ENCODE measurements at regions not wholly inside any gene's neighbourhood (a gene's known extent, or its start where the extent isn't known, plus 50 kb on each side); places are given as distances from the start of the nearest gene placed in this dataset.

DNA sequence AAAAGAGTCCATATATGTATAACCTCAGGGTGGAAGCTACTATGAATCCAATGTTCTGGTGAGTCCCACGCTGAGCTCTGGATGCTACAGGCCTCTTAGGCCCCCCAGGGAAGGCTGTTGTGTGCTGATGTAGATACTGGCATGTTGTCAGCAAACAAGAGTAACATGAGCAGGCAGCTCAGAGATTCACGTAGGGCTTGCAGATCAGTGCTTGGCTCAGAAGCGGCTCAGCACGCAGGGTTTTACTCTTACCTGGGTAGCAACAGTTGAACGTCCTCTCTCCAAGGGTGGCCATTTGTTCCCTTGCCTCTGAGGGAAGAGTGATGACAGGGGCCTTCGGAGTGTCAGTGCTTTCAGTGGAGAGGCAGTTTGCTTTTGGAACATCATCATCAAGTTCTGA lies 93.4 kb downstream of the ZFP64 start:
- H3K9me3 Mint-ChIP-seq: no peaks in the 10 kb centered on the region
- peaks cover 2 to 5% (median 2%) of the 10 kb centered on the region in 3 donors for H3K4me1 Mint-ChIP-seq
- peaks cover 6% of the 10 kb centered on the region for H3K36me3 Mint-ChIP-seq
- H3K27me3 Mint-ChIP-seq: peaks cover 4% of the 10 kb centered on the region
- H3K27ac Mint-ChIP-seq: no peak overlapping the region
- no peak overlapping the region for H3K4me3 Mint-ChIP-seq

DNA sequence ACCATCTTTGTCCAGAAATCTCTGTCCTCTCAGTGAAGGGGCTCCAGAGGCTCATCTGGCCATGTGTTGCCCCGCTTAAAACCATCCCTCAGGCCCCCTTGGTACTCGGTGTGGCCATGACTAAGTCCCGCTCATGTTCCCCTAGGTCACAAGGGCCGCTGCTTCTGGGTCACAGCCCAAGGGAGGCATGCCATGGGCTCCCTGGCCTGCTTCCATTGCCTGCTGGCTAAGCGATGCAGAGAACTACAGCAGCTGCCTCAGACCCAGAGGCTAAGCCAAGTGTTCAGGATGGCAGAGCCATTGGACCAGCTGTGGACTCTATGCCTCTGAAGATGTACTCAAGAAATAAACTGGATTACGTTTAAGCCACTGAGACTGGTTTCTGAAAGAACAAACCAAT lies 95.5 kb downstream of the ZFP64 start:
- H3K27ac Mint-ChIP-seq: no peak overlapping the region
- H3K27me3 Mint-ChIP-seq: no peaks in the 10 kb centered on the region
- H3K9me3 Mint-ChIP-seq: no peaks in the 10 kb centered on the region
- peaks cover 6% of the 10 kb centered on the region for H3K36me3 Mint-ChIP-seq
- H3K4me3 Mint-ChIP-seq: no peak overlapping the region
- no peaks in the 10 kb centered on the region for H3K4me1 Mint-ChIP-seq

DNA sequence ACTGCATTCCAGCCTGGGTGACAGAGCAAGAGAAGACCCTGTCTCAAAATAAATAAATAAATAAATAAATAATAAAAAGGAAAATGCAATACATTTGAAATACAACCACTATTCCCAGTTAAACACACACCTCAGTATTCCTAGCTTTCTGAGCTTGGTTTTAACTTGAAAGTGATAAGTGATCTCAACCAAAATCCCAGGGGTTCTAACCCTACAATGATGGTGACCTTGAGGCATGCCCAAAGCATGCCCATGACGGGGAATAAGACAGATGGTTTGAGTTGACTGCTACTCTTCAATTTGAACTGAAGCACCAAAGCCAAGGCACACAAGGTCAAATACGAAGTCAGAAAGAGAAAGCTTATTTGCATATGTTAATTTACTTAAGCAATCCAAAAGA lies 96.9 kb downstream of the ZFP64 start:
- Mint-ChIP-seq H3K27me3 (no peaks in the 10 kb centered on the region), H3K36me3 (peaks cover 17% of the 10 kb centered on the region), H3K9me3 (no peaks in the 10 kb centered on the region), H3K4me1 (no peaks in the 10 kb centered on the region), H3K27ac (no peak overlapping the region), H3K4me3 (no peak overlapping the region)

DNA sequence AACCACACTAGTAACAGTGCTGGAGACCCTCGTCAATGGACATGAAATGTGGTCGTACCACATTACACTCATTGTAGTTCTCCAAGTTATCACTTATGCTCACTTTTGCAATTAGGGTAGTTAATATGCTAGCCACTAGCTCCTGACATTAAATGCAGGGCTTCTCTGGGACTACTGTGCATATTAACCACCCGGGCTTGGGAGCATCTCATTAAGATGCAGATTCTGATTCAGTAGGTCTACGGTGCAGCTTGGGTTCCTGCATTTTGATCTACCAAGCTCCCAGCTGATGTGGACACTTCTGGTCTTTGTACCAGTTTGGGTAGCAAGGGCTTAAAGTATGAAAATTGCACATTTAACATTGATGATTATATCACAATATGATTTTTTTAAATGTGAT lies 98.0 kb downstream of the ZFP64 start:
- Mint-ChIP-seq H3K27ac (no peak overlapping the region), H3K9me3 (peaks cover 0 to 3% (median under 1%) of the 10 kb centered on the region in 3 donors), H3K4me1 (no peaks in the 10 kb centered on the region), H3K36me3 (peaks cover 24% of the 10 kb centered on the region), H3K27me3 (no peaks in the 10 kb centered on the region), H3K4me3 (no peak overlapping the region)

DNA sequence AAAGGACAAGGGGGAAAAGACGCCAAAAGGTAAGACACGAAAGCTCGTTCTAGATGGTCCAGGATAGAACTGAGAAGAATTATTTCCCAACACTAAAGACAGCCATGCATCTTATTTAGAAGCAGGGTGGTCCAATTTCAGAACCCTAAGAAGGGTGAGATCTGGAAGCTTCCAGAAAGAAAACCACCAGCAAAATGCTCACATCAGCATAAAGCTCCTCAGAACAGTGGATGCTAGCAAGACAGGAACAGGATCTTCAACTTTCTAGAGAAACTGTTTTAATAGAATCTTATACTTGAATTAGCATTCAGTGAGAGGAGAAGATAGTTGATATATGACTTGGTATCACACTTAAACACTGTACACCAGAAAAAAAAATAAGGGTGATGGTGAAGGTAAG lies 101.5 kb downstream of the ZFP64 start:
- Mint-ChIP-seq H3K9me3 (peaks cover 0 to 14% (median 10%) of the 10 kb centered on the region in 3 donors), H3K4me1 (no peaks in the 10 kb centered on the region), H3K27ac (no peak overlapping the region), H3K27me3 (no peaks in the 10 kb centered on the region), H3K4me3 (no peak overlapping the region), H3K36me3 (peaks cover 30% of the 10 kb centered on the region)

DNA sequence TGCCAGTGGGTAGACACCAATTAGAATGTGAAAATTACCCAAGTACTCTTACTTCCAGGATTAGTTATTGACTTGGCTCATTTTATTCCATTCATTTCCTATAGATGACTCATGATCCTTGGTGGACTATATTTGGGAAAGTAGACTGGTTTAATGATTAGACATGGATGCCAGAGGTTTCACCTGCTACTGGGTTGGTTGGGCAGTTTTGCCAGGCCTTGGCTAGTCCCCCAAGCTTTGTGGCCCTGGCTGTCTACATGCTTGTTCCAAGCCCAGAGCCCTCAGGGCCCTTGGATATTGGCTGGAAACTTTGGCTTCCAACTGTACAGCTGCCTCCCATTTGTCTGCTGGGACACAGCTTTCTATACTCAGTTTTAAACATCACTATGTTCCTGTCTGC lies 104.1 kb downstream of the ZFP64 start:
- no peaks in the 10 kb centered on the region for H3K27me3 Mint-ChIP-seq
- H3K36me3 Mint-ChIP-seq: peaks cover 28% of the 10 kb centered on the region

DNA sequence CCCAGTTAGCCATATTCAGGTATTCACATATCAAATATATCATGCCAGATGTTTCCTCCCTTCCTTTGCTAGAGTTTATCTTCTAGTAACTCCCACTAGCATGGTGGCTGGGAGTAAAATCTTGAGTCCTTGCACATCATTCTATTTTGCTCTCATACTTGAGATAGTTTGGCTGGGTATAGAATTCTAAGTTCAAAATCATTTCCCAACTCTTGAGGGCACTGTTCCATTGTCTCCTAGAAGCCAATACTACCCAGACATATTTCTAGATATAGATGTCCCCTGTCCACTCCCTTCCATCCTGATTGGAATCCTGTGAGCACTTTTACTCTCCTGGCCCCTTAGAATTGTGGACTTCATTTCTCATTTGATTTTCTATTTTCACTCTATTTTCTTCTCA lies 104.7 kb downstream of the ZFP64 start:
- H3K4me3 Mint-ChIP-seq: no peak overlapping the region
- peaks cover 28% of the 10 kb centered on the region for H3K36me3 Mint-ChIP-seq
- no peak overlapping the region for H3K27ac Mint-ChIP-seq
- no peaks in the 10 kb centered on the region for H3K27me3 Mint-ChIP-seq
- peaks cover 0 to 14% (median 10%) of the 10 kb centered on the region in 3 donors for H3K9me3 Mint-ChIP-seq
- no peaks in the 10 kb centered on the region for H3K4me1 Mint-ChIP-seq

More for the DNA sequence above, 104.1 kb downstream of the ZFP64 start:
- Mint-ChIP-seq H3K27ac (no peak overlapping the region), H3K4me3 (no peak overlapping the region), H3K4me1 (no peaks in the 10 kb centered on the region), H3K9me3 (peaks cover 0 to 14% (median 10%) of the 10 kb centered on the region in 3 donors)

DNA sequence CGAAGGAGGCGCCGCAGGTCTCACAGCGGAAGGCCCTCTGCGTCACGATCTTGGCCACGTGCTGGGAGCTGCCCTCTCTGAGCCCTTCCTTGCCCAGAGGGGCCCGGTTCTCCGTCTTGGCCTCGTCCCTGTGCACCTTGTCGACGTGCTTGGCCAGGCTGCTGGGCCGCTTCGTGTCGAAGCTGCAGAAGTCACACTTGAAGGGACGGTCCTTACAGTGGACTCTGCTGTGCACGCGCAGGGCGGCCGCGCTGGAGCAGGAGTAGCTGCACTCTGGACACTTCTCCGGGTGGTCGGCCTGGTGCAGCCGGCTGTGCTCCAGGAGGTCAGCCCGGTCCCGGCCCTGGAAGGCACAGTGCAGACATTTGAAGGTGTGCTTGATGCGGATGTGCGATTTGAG lies 106.9 kb downstream of the ZFP64 start:
- Mint-ChIP-seq H3K9me3 (peaks cover 0 to 14% (median 10%) of the 10 kb centered on the region in 3 donors), H3K27ac (no peak overlapping the region), H3K4me1 (no peaks in the 10 kb centered on the region), H3K36me3 (peaks cover 18% of the 10 kb centered on the region), H3K27me3 (no peaks in the 10 kb centered on the region), H3K4me3 (no peak overlapping the region)

DNA sequence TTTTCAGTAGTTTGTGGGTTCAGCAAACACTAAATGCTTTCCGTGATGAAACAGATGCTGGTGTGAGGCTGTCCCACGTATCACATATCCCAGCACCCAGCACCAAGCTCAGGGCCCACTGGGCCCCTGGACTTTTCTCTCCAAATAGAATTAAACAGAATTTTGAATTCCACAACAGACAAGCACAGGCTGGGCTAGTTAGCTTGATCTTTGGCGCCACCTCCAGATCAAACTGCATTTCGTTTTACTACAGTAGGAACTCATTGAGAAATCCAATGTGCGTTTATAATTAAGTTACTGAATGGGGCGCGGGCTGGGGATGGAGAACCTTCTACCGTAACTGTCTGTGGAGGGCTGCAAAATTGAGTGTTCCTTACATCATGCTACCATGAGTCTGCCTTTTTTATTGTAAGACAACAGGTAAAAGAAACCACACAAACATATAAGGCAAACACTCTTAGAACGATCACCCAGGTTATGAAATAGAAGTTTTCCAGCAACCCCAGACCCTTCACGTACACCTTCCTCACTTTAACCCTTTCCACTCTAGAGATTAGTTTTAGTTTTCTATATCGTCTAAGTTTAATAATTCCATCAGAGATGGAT lies 107.8 kb downstream of the ZFP64 start:
- H3K36me3 Mint-ChIP-seq: peaks cover 12% of the 10 kb centered on the region
- H3K27me3 Mint-ChIP-seq: no peaks in the 10 kb centered on the region
- H3K9me3 Mint-ChIP-seq: peaks cover 0 to 14% (median 7%) of the 10 kb centered on the region in 3 donors
- H3K4me1 Mint-ChIP-seq: no peaks in the 10 kb centered on the region
- H3K27ac Mint-ChIP-seq: no peak overlapping the region
- H3K4me3 Mint-ChIP-seq: no peak overlapping the region

DNA sequence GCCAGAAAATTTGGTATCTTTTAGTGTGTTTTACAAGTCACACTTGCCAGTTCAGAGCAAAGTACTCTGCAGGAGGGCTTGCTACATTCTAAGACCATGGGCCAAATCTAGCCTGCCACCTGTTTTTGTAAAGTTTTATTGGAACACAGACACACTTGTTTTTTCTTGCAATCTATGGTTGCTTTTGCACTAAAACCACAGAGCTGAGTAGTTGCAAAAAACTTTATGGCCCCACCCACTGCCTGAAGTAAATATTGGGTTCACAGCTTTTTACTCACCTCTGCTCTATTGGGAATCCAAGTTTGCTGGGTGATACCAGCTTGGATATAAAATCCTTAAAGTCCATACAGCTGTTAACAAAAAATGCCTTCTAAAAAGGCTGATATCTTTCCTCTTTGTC lies 109.0 kb downstream of the ZFP64 start:
- H3K4me3 Mint-ChIP-seq: no peak overlapping the region
- no peaks in the 10 kb centered on the region for H3K4me1 Mint-ChIP-seq
- H3K27me3 Mint-ChIP-seq: no peaks in the 10 kb centered on the region
- peaks cover 0 to 9% (median 7%) of the 10 kb centered on the region in 3 donors for H3K9me3 Mint-ChIP-seq
- peaks cover 10% of the 10 kb centered on the region for H3K36me3 Mint-ChIP-seq
- no peak overlapping the region for H3K27ac Mint-ChIP-seq

DNA sequence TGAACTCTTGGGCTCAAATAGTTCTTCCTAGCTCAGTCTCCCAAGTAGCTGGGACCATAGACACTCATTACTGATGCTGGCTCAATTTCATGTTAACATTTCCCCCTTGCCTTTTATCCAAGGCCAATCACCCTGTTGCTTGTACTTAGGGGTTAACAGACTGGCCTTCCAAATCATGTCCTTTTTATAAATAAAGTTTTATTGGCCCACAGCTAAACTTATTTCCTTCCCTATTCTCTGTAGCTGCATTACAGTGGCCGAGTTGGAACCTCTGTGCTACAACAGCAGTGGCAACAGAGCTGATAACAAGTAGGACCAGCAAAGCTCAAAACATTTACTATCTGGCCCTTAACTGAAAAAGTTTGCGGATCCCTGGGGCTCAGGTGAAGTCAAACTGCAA lies 109.8 kb downstream of the ZFP64 start:
- H3K36me3 Mint-ChIP-seq: peaks cover 3% of the 10 kb centered on the region
- no peak overlapping the region for H3K4me3 Mint-ChIP-seq
- H3K9me3 Mint-ChIP-seq: peaks cover 0 to 5% (median 2%) of the 10 kb centered on the region in 3 donors
- no peak overlapping the region for H3K27ac Mint-ChIP-seq
- no peaks in the 10 kb centered on the region for H3K4me1 Mint-ChIP-seq
- no peaks in the 10 kb centered on the region for H3K27me3 Mint-ChIP-seq

DNA sequence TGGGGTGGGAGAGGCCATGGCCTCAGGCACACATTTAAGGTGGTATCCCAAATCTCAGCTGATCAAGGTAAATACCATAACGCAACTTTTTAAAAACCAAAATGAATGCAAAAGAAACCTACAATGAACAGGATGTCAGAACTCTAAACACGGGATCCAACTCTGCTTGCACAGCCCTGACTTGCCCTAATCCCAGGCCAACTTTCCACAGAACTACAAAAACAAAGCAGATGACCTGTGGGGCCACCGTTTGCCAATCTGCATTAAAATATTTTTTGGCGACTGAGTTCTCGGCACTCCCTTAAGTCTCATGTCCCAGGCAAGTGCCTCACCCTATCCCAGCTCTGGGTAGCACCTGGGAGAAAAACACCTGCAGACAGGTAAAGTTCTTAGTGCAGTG lies 110.5 kb downstream of the ZFP64 start:
- H3K27me3 Mint-ChIP-seq: no peaks in the 10 kb centered on the region
- no peaks in the 10 kb centered on the region for H3K4me1 Mint-ChIP-seq
- peaks cover 2% of the 10 kb centered on the region for H3K36me3 Mint-ChIP-seq

DNA sequence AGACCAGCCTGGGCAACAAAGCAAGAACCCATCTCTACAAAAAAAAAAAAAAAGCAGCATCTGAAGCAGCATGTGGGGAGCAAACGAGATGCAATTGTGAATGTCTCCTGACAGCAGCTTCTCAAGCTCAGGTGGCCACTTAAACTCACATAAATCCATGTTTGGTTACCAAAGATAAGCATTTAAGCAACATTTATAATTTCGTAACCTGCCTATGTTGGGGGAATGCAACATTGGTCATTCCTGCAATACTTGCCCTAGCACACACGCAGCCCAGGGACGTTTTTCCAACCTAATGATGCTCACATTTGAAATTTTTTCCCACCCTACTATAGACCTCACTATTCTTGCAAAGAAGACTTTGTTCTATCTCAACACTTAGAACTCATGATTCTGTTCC lies 113.3 kb downstream of the ZFP64 start:
- peaks cover 0 to 3% (median 0%) of the 10 kb centered on the region in 3 donors for H3K9me3 Mint-ChIP-seq
- no peak overlapping the region for H3K4me3 Mint-ChIP-seq
- peaks cover 2% of the 10 kb centered on the region for H3K36me3 Mint-ChIP-seq
- H3K27me3 Mint-ChIP-seq: no peaks in the 10 kb centered on the region
- H3K4me1 Mint-ChIP-seq: no peaks in the 10 kb centered on the region
- H3K27ac Mint-ChIP-seq: no peak overlapping the region

More for the DNA sequence above, 110.5 kb downstream of the ZFP64 start:
- H3K27ac Mint-ChIP-seq: no peak overlapping the region
- H3K9me3 Mint-ChIP-seq: peaks cover 0 to 3% (median 0%) of the 10 kb centered on the region in 3 donors
- no peak overlapping the region for H3K4me3 Mint-ChIP-seq

DNA sequence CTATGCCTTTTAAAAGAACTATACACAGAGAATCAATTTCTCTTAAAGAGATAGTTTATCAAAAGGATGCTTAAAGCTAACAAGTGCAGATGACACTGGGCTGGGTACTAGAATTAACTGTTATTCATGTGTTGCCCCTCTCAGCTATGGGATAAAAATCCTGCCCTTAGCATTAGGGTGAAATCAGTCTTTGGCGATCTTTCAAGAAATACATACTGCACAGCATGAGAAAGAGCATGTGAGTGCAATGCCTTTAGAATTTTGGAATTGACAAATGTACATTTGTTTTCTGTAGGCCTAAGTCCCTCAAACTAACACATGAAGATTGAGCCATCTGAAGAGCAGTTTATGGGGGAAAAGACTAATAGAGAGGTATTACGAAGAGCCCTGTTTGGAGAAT lies 115.4 kb downstream of the ZFP64 start:
- H3K27me3 Mint-ChIP-seq: no peaks in the 10 kb centered on the region
- H3K27ac Mint-ChIP-seq: peak overlapping the region in 1 of 3 donors; percentile 11
- H3K9me3 Mint-ChIP-seq: peaks cover 0 to 3% (median 0%) of the 10 kb centered on the region in 3 donors
- peaks cover 4% of the 10 kb centered on the region for H3K36me3 Mint-ChIP-seq
- no peaks in the 10 kb centered on the region for H3K4me1 Mint-ChIP-seq
- H3K4me3 Mint-ChIP-seq: no peak overlapping the region

DNA sequence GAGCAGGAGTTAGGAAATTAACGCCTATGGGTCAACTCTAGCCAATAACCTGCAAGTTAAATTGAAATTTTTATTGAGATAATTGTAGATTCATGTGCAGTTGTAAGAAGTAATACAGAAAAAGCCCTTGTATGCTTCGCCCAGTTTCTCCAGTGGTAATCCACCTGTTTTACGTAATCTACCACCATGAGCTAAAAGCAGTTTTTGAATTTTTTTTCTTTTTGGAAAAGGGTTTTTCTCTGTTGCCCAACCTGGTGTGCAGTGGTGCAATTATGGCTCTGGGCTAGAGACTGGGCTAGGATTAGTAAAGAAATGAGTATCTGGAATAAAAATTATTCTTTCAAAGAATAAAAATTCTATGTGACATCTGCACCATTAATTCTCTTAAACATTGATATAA lies 116.2 kb downstream of the ZFP64 start:
- peaks cover 0 to 3% (median 0%) of the 10 kb centered on the region in 3 donors for H3K9me3 Mint-ChIP-seq
- no peaks in the 10 kb centered on the region for H3K4me1 Mint-ChIP-seq
- no peak overlapping the region for H3K27ac Mint-ChIP-seq
- peaks cover 7% of the 10 kb centered on the region for H3K36me3 Mint-ChIP-seq
- H3K4me3 Mint-ChIP-seq: no peak overlapping the region
- H3K27me3 Mint-ChIP-seq: no peaks in the 10 kb centered on the region

DNA sequence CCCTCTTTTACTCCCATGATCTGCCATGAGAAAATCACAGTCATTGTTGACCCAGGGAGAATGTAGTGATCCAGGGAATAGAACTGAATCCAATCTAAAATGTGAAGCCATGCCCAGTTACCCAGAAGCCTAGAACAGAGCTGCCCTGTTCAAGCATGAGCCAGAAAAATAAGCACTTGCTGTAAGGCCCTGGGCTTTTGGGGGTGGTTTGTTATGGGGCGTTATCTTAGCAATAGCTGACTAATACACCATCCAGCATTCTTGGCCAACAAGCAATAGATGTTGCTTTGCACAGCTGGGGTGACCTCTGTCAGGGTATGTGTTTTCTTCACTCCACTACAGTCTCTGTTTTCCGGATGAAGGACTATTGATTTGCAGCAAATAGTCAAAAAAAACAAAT lies 120.4 kb downstream of the ZFP64 start:
- Mint-ChIP-seq H3K27me3 (no peaks in the 10 kb centered on the region), H3K4me1 (no peaks in the 10 kb centered on the region), H3K27ac (no peak overlapping the region), H3K9me3 (peaks cover 0 to 3% (median 0%) of the 10 kb centered on the region in 3 donors), H3K36me3 (peaks cover 5% of the 10 kb centered on the region), H3K4me3 (no peak overlapping the region)

All from IgD-negative memory B cell (primary cell).